ENCODE measurements at regions not wholly inside any gene's neighbourhood (a gene's known extent, or its start where the extent isn't known, plus 50 kb on each side); places are given as distances from the start of the nearest gene placed in this dataset.
"Not testable (repeated sequence)": the region's sequence is repeated elsewhere in the genome, so short reads cannot be mapped to it uniquely, and the experiment has no call there.

DNA sequence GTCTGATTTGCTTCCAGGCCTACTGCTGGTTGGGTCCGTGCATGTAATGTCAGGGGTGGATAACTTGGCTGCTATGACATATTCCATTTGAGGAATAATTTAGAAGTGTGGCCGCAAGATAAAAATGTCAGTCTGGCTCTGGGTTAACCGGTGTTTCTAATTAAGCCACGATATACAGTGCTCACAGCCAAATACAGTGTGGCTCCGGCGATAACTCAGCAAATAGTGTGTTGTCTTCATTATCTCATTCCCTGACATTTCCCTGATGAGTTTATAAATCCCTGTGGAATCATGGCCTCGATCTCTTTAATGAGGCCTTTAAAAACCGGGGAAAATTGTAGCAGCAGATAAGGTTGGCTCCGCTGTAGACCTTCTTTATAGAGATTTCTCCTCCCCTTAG, 1125.0 kb downstream of the TYW1 start:
- DNase-seq, result no peak

DNA sequence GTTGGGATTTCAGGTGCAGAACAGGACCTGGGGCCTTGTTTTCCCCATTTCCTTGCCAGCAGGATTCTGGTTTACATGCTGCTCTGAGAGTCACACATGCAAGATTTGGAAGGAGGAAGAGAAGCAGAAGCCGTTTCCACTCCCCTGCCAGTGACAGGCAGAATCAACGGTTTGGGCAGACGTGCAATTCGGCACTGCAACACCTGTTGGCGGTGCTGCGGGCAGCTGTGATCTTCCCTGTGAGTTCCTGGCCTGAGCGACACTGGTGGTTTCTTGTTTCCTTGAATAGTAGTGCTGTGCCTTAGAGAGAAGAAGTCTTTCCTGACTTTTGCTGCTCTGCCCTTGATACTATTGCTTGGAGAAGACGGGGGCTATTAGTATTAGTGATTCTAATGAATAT, 1126.2 kb downstream of the TYW1 start:
- DNase-seq, result no peak

GRCh38 chr7:68125168-68125567, 1128.5 kb downstream of the TYW1 start:
- no peak for DNase-seq

DNA sequence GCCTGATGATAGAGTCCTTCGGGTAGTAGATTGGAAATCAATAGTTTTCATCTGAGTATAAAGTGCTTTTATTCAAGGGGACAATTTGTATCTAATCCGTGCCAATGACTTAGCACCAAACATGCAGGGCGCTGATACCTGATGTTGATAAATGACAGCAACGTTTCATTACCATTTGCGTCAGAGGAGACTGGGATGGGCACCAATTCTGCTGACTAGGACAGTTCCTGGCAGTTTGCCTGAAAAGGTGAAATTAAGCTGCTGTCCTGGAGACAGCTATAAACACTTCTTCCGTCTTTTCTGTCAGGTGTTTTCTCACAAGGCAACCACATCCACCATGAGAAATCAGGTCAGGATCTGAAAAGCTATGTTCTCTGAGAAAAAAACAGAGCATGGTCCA, 1136.4 kb downstream of the TYW1 start:
- no peak for DNase-seq

DNA sequence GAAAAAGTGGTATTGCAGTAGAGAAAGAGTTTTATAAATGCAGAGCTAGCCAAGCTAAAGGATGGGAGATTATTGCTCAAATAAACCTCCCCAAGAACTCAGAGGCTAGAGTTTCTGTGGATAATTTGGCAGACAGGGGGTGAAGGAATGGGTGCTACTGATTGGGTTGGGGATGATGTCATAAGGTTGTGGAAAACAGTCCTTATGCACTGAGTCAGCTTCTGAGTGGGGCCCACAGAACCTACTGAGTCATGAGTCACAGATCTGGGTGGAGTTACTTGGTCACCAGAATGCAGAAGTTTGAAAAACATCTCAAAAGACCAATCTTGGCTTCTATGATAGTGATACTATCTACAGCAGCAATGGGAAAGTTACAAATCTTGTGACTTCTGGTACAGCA, 1146.7 kb downstream of the TYW1 start:
- DNase-seq, result no peak

DNA sequence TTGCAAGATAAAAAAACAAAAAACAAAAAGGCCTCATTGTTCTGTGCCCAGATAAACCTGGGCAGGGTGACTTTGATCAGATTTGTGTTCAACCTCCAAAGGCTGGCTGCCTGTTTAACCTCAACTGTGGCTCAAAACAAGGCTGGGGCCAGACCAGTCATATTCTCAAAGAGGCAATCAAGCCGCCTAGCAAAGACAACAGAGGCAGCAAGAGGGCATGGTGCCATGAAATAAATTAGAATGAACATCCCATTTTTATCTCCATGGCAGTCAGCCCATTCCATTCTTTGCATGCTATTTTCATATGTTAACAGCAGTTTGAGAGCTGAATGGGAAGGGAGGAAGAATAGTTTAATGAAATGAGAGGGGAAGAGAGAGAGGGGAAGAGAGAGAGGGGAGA, 1150.3 kb downstream of the TYW1 start:
- DNase-seq, result no peak

DNA sequence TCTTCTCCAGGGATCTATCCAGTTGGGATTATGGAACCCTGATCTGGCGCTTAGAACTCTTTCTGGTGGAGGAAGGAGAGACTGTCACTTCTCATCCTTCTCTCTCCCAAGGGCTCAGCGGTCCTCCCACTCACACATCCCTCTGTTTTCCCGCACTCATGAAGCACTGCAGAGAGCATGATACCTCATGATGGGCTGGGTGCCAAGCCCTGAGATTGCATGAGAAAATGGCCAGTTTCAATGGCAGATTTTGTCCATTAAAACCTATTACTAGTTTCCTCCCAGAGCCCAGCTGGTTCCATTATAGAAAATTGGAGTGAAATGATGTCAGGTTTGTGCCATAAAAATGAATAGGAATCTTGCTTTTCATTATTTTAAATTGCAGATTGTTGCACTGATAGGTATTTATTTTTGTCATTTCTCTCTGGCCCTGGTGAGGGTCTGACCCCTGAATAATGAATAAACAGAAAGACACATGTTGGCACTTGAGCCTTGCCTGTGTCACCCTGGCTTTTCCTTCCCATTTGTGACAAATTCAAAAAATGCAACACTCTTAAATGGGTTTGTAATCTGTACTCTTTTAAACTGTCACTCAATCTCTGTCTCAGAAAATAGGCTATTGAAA, 1151.1 kb downstream of the TYW1 start:
- DNase-seq, result no peak

- no peak for DNase-seq
These were observed 1151.8 kb downstream of the TYW1 start for GRCh38 chr7:68148440-68148839.

GRCh38 chr7:68152205-68152604, 1155.6 kb downstream of the TYW1 start:
- no peak for DNase-seq

DNA sequence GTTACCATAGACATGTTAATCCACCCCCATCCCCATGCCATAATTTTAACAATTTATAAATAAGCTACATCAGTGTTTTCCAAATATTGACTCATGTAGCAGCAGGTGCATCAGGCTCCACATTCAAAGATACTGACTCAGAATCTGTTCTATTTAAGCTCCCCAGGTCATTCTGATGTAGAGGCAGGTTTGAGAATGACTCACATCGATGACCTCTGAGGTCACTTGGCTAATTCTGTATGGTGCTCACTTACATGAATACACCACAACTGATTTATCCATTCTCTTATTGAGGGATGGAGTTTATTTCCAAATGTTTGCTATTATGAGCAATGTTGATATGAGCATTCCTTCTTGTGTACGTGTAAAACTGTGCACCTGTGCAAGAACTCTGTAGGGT, 1159.0 kb downstream of the TYW1 start:
- no peak for DNase-seq

- no peak for DNase-seq
These were observed 1162.2 kb downstream of the TYW1 start for GRCh38 chr7:68158686-68159295.

DNA sequence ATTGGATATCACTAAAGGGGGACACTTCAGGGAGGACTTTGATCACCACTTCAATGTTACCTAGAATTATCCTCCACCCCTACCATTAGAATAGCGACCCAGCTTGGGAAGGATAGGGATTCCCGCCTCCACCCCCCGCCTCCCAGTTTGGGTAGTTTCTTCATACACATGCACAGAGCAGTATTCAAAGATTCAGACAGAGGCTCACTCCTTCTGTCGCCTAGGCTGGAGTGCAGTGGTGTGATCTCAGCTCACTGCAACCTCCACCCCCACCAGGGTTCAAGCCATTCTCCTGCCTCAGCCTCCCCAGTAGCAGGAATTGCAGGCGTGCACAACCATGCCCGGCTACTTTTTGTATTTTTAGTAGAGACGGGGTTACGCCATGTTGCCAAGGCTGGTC, 1166.1 kb downstream of the TYW1 start:
- DNase-seq, result no peak

DNA sequence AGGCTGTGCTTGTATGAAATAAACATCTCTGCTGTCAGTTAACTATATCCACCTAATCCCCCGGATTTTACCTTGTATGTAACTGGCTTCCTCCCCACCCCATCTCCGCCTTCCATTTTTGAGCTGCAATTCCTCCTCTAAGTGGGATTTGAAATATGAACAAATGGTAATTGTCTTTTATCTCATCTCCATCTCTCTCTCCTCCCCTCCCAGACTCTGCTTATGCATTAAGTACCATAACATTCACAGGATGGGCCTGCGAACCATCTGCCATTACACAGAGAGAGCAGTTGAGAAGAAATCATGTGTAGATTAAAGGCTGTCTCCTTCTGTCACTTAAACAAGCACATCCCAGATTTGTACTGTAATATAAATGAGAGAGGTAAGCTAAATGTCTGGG, 1169.9 kb downstream of the TYW1 start:
- no peak for DNase-seq

GRCh38 chr7:68173513-68173912, 1176.9 kb downstream of the TYW1 start:
- DNase-seq, result no peak

DNA sequence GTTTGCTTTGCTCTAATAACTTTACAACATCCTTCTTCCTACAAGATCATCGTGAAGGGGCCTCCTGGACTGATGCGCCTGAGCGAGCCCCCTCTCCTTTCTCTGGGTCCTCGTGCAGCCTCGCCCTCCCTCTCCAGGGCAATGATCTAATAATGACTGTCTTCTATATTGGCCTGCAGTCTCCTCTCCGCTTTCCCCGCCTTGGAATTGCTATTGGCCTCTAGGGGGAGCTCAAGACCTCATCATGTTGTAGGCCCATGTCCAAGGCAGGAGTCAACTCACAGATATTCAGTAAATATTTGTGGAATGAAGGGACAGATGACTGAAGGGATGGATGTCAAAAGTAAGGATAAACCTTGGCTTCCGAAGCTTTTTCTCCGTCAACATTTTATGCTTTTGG, 1180.3 kb downstream of the TYW1 start:
- no peak for DNase-seq

- DNase-seq, result no peak
These were observed 1184.1 kb downstream of the TYW1 start for GRCh38 chr7:68180761-68181160.

DNA sequence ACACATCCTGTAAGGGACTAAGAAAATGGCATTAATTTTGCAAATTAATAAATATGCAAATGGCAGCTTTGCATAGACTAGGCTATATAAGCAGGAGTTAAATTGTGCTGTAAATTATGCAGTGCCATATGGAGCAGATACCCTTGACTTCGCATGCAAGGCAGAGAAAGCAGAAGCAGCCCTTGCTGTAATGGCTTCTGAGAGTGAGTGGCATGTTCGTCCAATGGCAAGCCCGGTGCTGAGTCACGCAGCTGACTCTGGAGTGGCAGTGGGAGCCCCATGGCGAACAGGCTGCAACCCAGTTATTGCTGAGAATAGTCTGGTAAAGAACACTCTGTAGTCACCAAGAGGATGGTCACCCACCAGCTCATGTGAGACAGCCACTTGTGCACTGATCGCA, 1186.5 kb downstream of the TYW1 start:
- no peak for DNase-seq

GRCh38 chr7:68185631-68186456, 1189.2 kb downstream of the TYW1 start:
- no peak for DNase-seq

- DNase-seq, result no peak
These were observed 1190.9 kb downstream of the TYW1 start for GRCh38 chr7:68187532-68187931.

DNA sequence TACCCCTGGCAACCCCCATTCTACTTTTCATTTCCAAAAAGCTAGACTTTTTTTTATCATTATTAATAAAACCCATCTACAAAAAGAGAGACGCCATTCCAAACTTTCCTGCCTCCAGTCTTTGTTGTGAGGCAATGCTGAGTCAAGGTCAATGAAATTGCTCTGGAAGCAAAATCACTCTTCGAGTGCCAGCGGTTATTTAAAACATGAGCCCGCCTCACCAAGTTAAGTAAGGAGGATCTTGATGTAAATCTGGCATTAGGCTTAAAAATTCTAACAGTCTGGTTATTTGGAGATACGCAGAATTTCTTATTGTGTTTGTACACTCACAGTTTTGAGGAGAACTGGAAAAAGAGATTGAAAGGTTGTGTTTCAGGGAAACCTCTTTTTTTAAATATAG, 1196.3 kb downstream of the TYW1 start:
- DNase-seq, result no peak

GRCh38 chr7:68195642-68196041, 1199.0 kb downstream of the TYW1 start:
- DNase-seq, result not testable (repeated sequence)

DNA sequence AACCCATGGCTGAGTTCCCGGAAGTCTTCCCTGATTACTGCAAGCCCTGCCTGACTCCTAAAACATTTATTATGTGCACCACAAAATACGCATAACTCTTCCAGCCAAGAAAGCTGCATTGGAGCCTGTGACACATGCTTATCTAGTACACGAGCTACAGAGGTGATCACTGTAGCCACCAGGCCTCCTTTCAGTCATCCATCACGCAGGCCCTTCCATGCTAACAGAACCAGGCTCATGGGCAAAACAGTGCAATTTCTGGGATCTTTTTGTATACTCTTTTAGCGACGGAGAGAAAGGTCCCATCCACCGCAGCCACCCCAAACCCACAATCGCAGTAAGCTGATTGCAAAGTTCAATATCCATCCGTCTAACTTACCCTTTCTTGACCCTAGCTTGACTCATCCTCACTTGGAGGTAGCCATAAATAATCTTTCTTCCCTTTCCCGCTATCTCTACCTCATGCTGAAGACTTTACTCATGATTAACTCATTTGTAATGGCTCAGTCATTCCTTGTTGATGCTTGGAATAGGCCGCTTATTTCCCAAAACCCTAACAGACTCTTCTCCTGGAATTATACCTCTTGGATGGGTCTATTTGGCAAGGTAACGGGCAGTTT, 1203.5 kb downstream of the TYW1 start:
- no peak for DNase-seq

DNA sequence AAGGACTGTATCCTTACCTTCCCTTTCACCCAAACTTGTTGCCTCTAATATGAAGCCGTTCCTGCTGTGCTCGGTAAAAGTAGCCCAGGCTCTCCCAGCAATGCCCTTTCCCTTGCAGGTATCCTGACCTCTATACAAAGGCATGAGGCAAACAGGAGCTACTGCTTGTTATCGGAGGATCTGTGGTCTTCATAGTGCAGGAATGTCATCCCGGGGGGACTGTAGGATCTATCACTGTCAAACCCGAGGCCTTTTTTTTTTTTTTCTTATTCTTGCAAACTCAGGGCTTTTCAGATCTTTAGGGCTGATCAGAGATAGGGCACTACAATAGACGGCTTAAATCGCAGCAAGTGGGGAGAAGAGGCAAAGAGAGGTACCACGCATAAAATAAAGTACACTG, 1206.6 kb downstream of the TYW1 start:
- DNase-seq, result no peak

DNA sequence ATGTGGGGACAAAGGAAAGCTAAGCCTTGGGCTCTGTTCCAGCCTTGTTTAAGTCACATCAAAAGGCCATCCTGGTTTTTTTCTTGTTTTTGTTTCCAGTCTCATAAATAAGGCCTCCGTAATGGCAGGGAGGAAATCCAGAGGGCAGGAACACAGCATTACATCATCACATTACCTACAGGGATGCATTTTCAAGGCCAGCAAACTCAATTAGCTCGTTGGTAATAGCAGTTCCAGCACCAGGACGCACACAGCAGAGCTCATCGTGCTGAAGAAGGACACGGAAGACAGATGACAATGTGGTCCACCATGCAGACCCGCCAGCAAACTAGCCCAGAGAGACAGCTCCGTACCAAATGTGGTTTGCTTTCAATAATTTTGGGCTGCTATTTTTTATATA, 1209.2 kb downstream of the TYW1 start:
- DNase-seq, result no peak

Measured in activated T-cell treated with anti-CD3 and anti-CD28 coated beads for 4 hours (primary cell).